HL-60 (cell line): ENCODE measurements at regions not wholly inside any gene's neighbourhood (a gene's known extent, or its start where the extent isn't known, plus 50 kb on each side); places are given as distances from the start of the nearest gene placed in this dataset.

Experiments used
- CTCF ChIP-seq: IDR thresholded peaks from one replicate; pipeline ENCODE4 v1.5.1; 2011; ENCODE audit warnings: low read length, control low read depth, inconsistent platforms; ENCODE audit not compliant: insufficient read depth
- POLR2AphosphoS5 ChIP-seq: IDR thresholded peaks from 2 replicates; pipeline ENCODE4 v1.6.1; 2012; ENCODE audit warnings: low read depth
- REST ChIP-seq: IDR thresholded peaks from 2 replicates; pipeline ENCODE4 v1.6.1; 2012; ENCODE audit warnings: low read depth; ENCODE audit not compliant: insufficient replicate concordance

GRCh38 chr6:139613496-139613895 is 239.0 kb upstream of the CITED2 start:
- TF ChIP-seq CTCF: no peak
- TF ChIP-seq REST: no peak
- TF ChIP-seq POLR2AphosphoS5: no peak
